CD8-positive, alpha-beta memory T cell (primary cell): ENCODE measurements at regions not wholly inside any gene's neighbourhood (a gene's known extent, or its start where the extent isn't known, plus 50 kb on each side); places are given as distances from the start of the nearest gene placed in this dataset.

Source experiments
- CTCF ChIA-PET: fragments of 350-600 bp; sonication (Branson Sonifier 250); formaldehyde crosslinking; loops from one replicate; lab custom pipeline; 2021; ENCODE audit warnings: antibody characterized with exemption; lab: Charles Lee
- POLR2A ChIA-PET: fragments of 350-600 bp; sonication (Branson Sonifier 250); formaldehyde crosslinking; loops from one replicate; lab custom pipeline; 2021; ENCODE audit warnings: antibody characterized with exemption; lab: Charles Lee
- DNase-seq, 5 donors: peaks; one replicate each; pipeline versions ENCODE4 v3.0.0 to v3.0.0-alpha.2; 2020 to 2022; ENCODE audit warnings: mixed read lengths in 1 of 5
- H3K27ac ChIP-seq: one replicate; pipeline ENCODE4 v1.7.0; 2013; ENCODE audit warnings: low read depth, mild to moderate bottlenecking, low read length, moderate library complexity
- H3K27me3 ChIP-seq: 2 replicates; pipeline ENCODE4 v1.7.0; 2013; ENCODE audit warnings: low read length, mild to moderate bottlenecking; ENCODE audit not compliant: insufficient read depth, poor library complexity, severe bottlenecking
- H3K36me3 ChIP-seq: 2 replicates; pipeline ENCODE4 v1.7.0; 2013; ENCODE audit warnings: mild to moderate bottlenecking, low read length, moderate library complexity; ENCODE audit not compliant: insufficient read depth
- H3K4me1 ChIP-seq: 2 replicates; pipeline ENCODE4 v1.7.0; 2013; ENCODE audit warnings: mild to moderate bottlenecking, low read length, moderate library complexity; ENCODE audit not compliant: insufficient read depth
- H3K4me3 ChIP-seq: 2 replicates; pipeline ENCODE4 v1.7.0; 2013; ENCODE audit warnings: mild to moderate bottlenecking, low read length
- H3K9me3 ChIP-seq: 2 replicates; pipeline ENCODE4 v1.7.0; 2013; ENCODE audit warnings: mild to moderate bottlenecking, low read length
- H3K27ac Mint-ChIP-seq, 8 donors: one replicate each; pipeline ENCODE4 v1.8.0; 2020 to 2021; ENCODE audit warnings: mixed read lengths in 8 of 8, mild to moderate bottlenecking in 6 of 8, inconsistent platforms in 3 of 8, moderate library complexity in 3 of 8
- H3K27me3 Mint-ChIP-seq, 2 donors: one replicate each; pipeline ENCODE4 v1.8.0; 2020 to 2021; ENCODE audit warnings: mixed read lengths in 2 of 2, mild to moderate bottlenecking in 1 of 2, moderate library complexity in 1 of 2
- H3K36me3 Mint-ChIP-seq, 3 donors: one replicate each; pipeline ENCODE4 v1.8.0; 2020 to 2021; ENCODE audit warnings: mixed read lengths in 3 of 3, inconsistent platforms in 1 of 3, mild to moderate bottlenecking in 1 of 3
- H3K4me1 Mint-ChIP-seq, 3 donors: one replicate each; pipeline ENCODE4 v1.8.0; 2020 to 2021; ENCODE audit warnings: mixed read lengths in 3 of 3, inconsistent platforms in 1 of 3, mild to moderate bottlenecking in 1 of 3
- H3K4me3 Mint-ChIP-seq, 7 donors: one replicate each; pipeline ENCODE4 v1.8.0; 2020 to 2021; ENCODE audit warnings: mixed read lengths in 7 of 7, mild to moderate bottlenecking in 6 of 7, moderate library complexity in 4 of 7, inconsistent platforms in 2 of 7
- H3K9me3 Mint-ChIP-seq, 5 donors: one replicate each; pipeline ENCODE4 v1.8.0; 2020 to 2022; ENCODE audit warnings: mixed read lengths in 5 of 5, mild to moderate bottlenecking in 3 of 5, moderate library complexity in 2 of 5, inconsistent platforms in 1 of 5

- no peaks in the 10 kb centered on the region for H3K4me1 ChIP-seq
- H3K4me1 Mint-ChIP-seq, result no peaks in the 10 kb centered on the region
- no peak overlapping the region for H3K4me3 ChIP-seq
- H3K9me3 Mint-ChIP-seq, result peaks cover 0 to 8% (median 2%) of the 10 kb centered on the region in 5 donors
- peaks cover 0 to 1% of the 10 kb centered on the region in 2 donors for H3K27me3 Mint-ChIP-seq
- no peaks in the 10 kb centered on the region for H3K9me3 ChIP-seq
- no peak overlapping the region for H3K27ac Mint-ChIP-seq
- no peak overlapping the region for H3K4me3 Mint-ChIP-seq
- CTCF ChIA-PET, result no interaction called here
- no peak for DNase-seq
- H3K27ac ChIP-seq, result no peak overlapping the region
- no peaks in the 10 kb centered on the region for H3K36me3 Mint-ChIP-seq
- H3K36me3 ChIP-seq, result no peaks in the 10 kb centered on the region
- H3K27me3 ChIP-seq, result no peaks in the 10 kb centered on the region
- POLR2A ChIA-PET, result no interaction called here
Observed at GRCh38 chr2:126189527-126189926, 466.4 kb upstream of the GYPC start.

- Histone ChIP-seq H3K27me3 (no peaks in the 10 kb centered on the region), H3K36me3 (no peaks in the 10 kb centered on the region), H3K4me3 (no peak overlapping the region), H3K27ac (no peak overlapping the region), H3K4me1 (no peaks in the 10 kb centered on the region), H3K9me3 (no peaks in the 10 kb centered on the region)
- Mint-ChIP-seq H3K36me3 (no peaks in the 10 kb centered on the region), H3K27me3 (no peaks in the 10 kb centered on the region), H3K4me1 (no peaks in the 10 kb centered on the region), H3K27ac (no peak overlapping the region), H3K4me3 (no peak overlapping the region), H3K9me3 (peaks cover 0 to 9% (median 0%) of the 10 kb centered on the region in 5 donors)
- DNase-seq, result no peak
- ChIA-PET CTCF (no interaction called here), POLR2A (no interaction called here)
Observed at GRCh38 chr2:126200538-126200937, 455.4 kb upstream of the GYPC start.

GRCh38 chr2:126208266-126208665 is 447.7 kb upstream of the GYPC start:
- CTCF ChIA-PET, result no interaction called here
- H3K36me3 ChIP-seq, result no peaks in the 10 kb centered on the region

GRCh38 chr2:126212735-126213134 is 443.2 kb upstream of the GYPC start:
- no peaks in the 10 kb centered on the region for H3K27me3 ChIP-seq
- H3K4me1 ChIP-seq, result no peaks in the 10 kb centered on the region
- Mint-ChIP-seq H3K27ac (no peak overlapping the region), H3K4me1 (no peaks in the 10 kb centered on the region), H3K9me3 (peaks cover 0 to 11% (median 0%) of the 10 kb centered on the region in 5 donors), H3K27me3 (peaks cover 0 to 1% of the 10 kb centered on the region in 2 donors), H3K4me3 (no peak overlapping the region), H3K36me3 (no peaks in the 10 kb centered on the region)
- no peaks in the 10 kb centered on the region for H3K9me3 ChIP-seq
- ChIA-PET POLR2A (no interaction called here), CTCF (no interaction called here)
- DNase-seq, result no peak
- H3K27ac ChIP-seq, result no peak overlapping the region
- no peaks in the 10 kb centered on the region for H3K36me3 ChIP-seq
- no peak overlapping the region for H3K4me3 ChIP-seq

More at GRCh38 chr2:126208266-126208665, 447.7 kb upstream of the GYPC start:
- POLR2A ChIA-PET, result no interaction called here
- no peaks in the 10 kb centered on the region for H3K9me3 ChIP-seq
- no peak overlapping the region for H3K27ac Mint-ChIP-seq
- no peaks in the 10 kb centered on the region for H3K4me1 Mint-ChIP-seq
- H3K27ac ChIP-seq, result no peak overlapping the region
- no peaks in the 10 kb centered on the region for H3K36me3 Mint-ChIP-seq
- no peak for DNase-seq
- H3K4me3 ChIP-seq, result no peak overlapping the region
- H3K4me1 ChIP-seq, result no peaks in the 10 kb centered on the region
- peaks cover 0 to 13% (median 0%) of the 10 kb centered on the region in 5 donors for H3K9me3 Mint-ChIP-seq
- H3K27me3 Mint-ChIP-seq, result no peaks in the 10 kb centered on the region
- no peak overlapping the region for H3K4me3 Mint-ChIP-seq
- no peaks in the 10 kb centered on the region for H3K27me3 ChIP-seq

DNA sequence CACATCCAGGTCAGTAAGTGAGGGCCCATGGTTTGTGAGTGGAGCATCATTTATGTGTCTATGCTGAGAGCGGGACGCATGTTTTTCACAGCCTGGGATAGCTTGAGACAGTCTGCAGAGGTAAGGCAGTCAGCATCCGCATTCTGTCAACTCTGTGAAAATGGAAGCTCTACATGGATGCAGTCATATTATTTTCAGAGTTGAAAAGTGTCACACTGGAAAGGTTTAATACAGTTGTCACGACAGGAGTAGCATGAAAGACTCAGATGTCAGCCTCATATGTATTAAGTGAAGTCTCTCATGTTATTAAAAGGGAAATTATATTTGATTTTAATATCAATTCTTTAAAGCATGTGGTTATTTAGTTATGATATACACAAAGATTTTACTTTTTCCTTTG is 436.9 kb upstream of the GYPC start:
- DNase-seq, result no peak
- H3K9me3 ChIP-seq, result no peaks in the 10 kb centered on the region
- Mint-ChIP-seq H3K27me3 (peaks cover 0 to 1% of the 10 kb centered on the region in 2 donors), H3K27ac (no peak overlapping the region), H3K9me3 (peaks cover 0 to 4% (median 0%) of the 10 kb centered on the region in 5 donors), H3K36me3 (no peaks in the 10 kb centered on the region), H3K4me3 (no peak overlapping the region), H3K4me1 (no peaks in the 10 kb centered on the region)
- ChIA-PET CTCF (no interaction called here), POLR2A (no interaction called here)
- H3K27ac ChIP-seq, result no peak overlapping the region
- H3K4me1 ChIP-seq, result no peaks in the 10 kb centered on the region
- no peaks in the 10 kb centered on the region for H3K27me3 ChIP-seq
- H3K4me3 ChIP-seq, result no peak overlapping the region
- H3K36me3 ChIP-seq, result no peaks in the 10 kb centered on the region

DNA sequence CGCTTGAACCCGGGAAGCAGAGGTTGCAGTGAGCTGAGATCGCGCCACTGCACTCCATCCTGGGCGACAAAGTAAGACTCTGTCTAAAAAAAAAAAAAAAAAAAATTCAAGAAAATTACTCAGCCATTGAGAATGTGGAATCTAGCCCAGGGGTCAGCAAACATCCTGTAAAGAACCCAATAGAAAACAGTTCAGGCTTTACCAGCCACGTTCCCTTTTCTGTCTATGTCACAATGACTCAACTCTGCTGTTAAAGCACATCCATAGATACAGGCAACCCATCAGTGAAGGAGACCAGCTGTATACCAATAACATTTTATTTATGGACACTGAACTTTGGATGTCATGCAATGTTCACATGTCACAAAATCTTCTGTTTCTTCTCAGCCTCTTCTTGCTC is 435.6 kb upstream of the GYPC start:
- H3K4me1 Mint-ChIP-seq, result no peaks in the 10 kb centered on the region
- POLR2A ChIA-PET, result no interaction called here
- CTCF ChIA-PET, result no interaction called here
- H3K27ac ChIP-seq, result no peak overlapping the region
- DNase-seq, result no peak
- no peaks in the 10 kb centered on the region for H3K27me3 ChIP-seq
- peaks cover 0 to 4% (median 0%) of the 10 kb centered on the region in 5 donors for H3K9me3 Mint-ChIP-seq
- H3K27ac Mint-ChIP-seq, result no peak overlapping the region
- H3K4me3 Mint-ChIP-seq, result no peak overlapping the region
- H3K9me3 ChIP-seq, result no peaks in the 10 kb centered on the region
- H3K36me3 ChIP-seq, result no peaks in the 10 kb centered on the region
- no peaks in the 10 kb centered on the region for H3K36me3 Mint-ChIP-seq
- H3K4me3 ChIP-seq, result no peak overlapping the region
- no peaks in the 10 kb centered on the region for H3K4me1 ChIP-seq
- H3K27me3 Mint-ChIP-seq, result peaks cover 0 to 1% of the 10 kb centered on the region in 2 donors

- Histone ChIP-seq H3K27me3 (no peaks in the 10 kb centered on the region), H3K36me3 (no peaks in the 10 kb centered on the region), H3K4me3 (no peak overlapping the region), H3K4me1 (no peaks in the 10 kb centered on the region), H3K9me3 (no peaks in the 10 kb centered on the region), H3K27ac (no peak overlapping the region)
- Mint-ChIP-seq H3K4me1 (no peaks in the 10 kb centered on the region), H3K27me3 (peaks cover 0 to 1% of the 10 kb centered on the region in 2 donors), H3K9me3 (peaks cover 0 to 4% (median 0%) of the 10 kb centered on the region in 5 donors), H3K4me3 (no peak overlapping the region), H3K27ac (no peak overlapping the region), H3K36me3 (no peaks in the 10 kb centered on the region)
- no peak for DNase-seq
- CTCF ChIA-PET, result no interaction called here
- POLR2A ChIA-PET, result no interaction called here
Observed at GRCh38 chr2:126221506-126221905, 434.5 kb upstream of the GYPC start.

GRCh38 chr2:126222278-126222677 is 433.7 kb upstream of the GYPC start:
- ChIA-PET CTCF (no interaction called here), POLR2A (no interaction called here)
- Histone ChIP-seq H3K27ac (no peak overlapping the region), H3K36me3 (no peaks in the 10 kb centered on the region), H3K27me3 (no peaks in the 10 kb centered on the region), H3K9me3 (no peaks in the 10 kb centered on the region), H3K4me3 (no peak overlapping the region), H3K4me1 (no peaks in the 10 kb centered on the region)
- DNase-seq, result no peak
- H3K36me3 Mint-ChIP-seq, result no peaks in the 10 kb centered on the region
- H3K4me3 Mint-ChIP-seq, result no peak overlapping the region
- H3K4me1 Mint-ChIP-seq, result no peaks in the 10 kb centered on the region
- H3K27ac Mint-ChIP-seq, result no peak overlapping the region
- peaks cover 0 to 4% (median 0%) of the 10 kb centered on the region in 5 donors for H3K9me3 Mint-ChIP-seq
- no peaks in the 10 kb centered on the region for H3K27me3 Mint-ChIP-seq

- Histone ChIP-seq H3K4me1 (no peaks in the 10 kb centered on the region), H3K36me3 (no peaks in the 10 kb centered on the region), H3K27me3 (no peaks in the 10 kb centered on the region), H3K27ac (no peak overlapping the region), H3K9me3 (no peaks in the 10 kb centered on the region), H3K4me3 (no peak overlapping the region)
- no peak overlapping the region for H3K4me3 Mint-ChIP-seq
- POLR2A ChIA-PET, result no interaction called here
- H3K4me1 Mint-ChIP-seq, result no peaks in the 10 kb centered on the region
- no peaks in the 10 kb centered on the region for H3K36me3 Mint-ChIP-seq
- CTCF ChIA-PET, result no interaction called here
- no peak for DNase-seq
- no peaks in the 10 kb centered on the region for H3K27me3 Mint-ChIP-seq
- peaks cover 0 to 11% (median 3%) of the 10 kb centered on the region in 5 donors for H3K9me3 Mint-ChIP-seq
- H3K27ac Mint-ChIP-seq, result no peak overlapping the region
Observed at GRCh38 chr2:126224776-126225175, 431.2 kb upstream of the GYPC start.
